Caco-2 (cell line): ENCODE measurements at regions not wholly inside any gene's neighbourhood (a gene's known extent, or its start where the extent isn't known, plus 50 kb on each side); places are given as distances from the start of the nearest gene placed in this dataset.

Experiments
- BruUV-seq: library from RNA; stranded (reverse); fragments of 400-500 nt; replicated peaks from 2 replicates; lab custom pipeline; 2021; lab: Mats Ljungman, UMichigan
- CTCF ChIA-PET: fragments of 300-600 bp; sonication (Branson Sonifier 250); formaldehyde crosslinking; loops from one replicate; lab custom pipeline; 2022; ENCODE audit warnings: antibody characterized with exemption; lab: Charles Lee
- POLR2A ChIA-PET: fragments of 300-600 bp; sonication (Branson Sonifier 250); formaldehyde crosslinking; loops from one replicate; lab custom pipeline; 2022; ENCODE audit warnings: antibody characterized with exemption; lab: Charles Lee
- DNase-seq, 2 experiments: peaks; one replicate each; pipeline versions ENCODE4 v3.0.0 to v3.0.0-alpha.2; 2020 to 2022
- H3K27me3 ChIP-seq: replicated peaks from 2 replicates; pipeline ENCODE4 v1.6.0; 2011; ENCODE audit warnings: low read length; ENCODE audit not compliant: control insufficient read depth, insufficient read depth
- H3K36me3 ChIP-seq: 2 replicates; pipeline ENCODE4 v1.5.1; 2011; ENCODE audit warnings: low read length; ENCODE audit not compliant: control insufficient read depth, insufficient read depth
- H3K4me1 ChIP-seq: fragments of 250-450 bp; sonication (Bioruptor Pico); 2 replicates; pipeline ENCODE4 v1.5.1; 2020; ENCODE audit warnings: mild to moderate bottlenecking
- H3K4me3 ChIP-seq: 2 replicates; pipeline ENCODE4 v1.5.1; 2011; ENCODE audit warnings: low read depth, mild to moderate bottlenecking, control low read depth, low read length
- H3K9me3 ChIP-seq: fragments of 250-450 bp; sonication (Bioruptor Pico); 2 replicates; pipeline ENCODE4 v1.5.1; 2020; ENCODE audit warnings: mild to moderate bottlenecking, moderate library complexity
- H3K27ac Mint-ChIP-seq: one replicate; pipeline ENCODE4 v1.8.0; 2022; ENCODE audit warnings: mixed read lengths; ENCODE audit not compliant: unreplicated experiment
- H3K27me3 Mint-ChIP-seq: one replicate; pipeline ENCODE4 v1.8.0; 2022; ENCODE audit warnings: mixed read lengths; ENCODE audit not compliant: insufficient read depth, unreplicated experiment
- H3K36me3 Mint-ChIP-seq: one replicate; pipeline ENCODE4 v1.8.0; 2022; ENCODE audit warnings: mild to moderate bottlenecking, mixed read lengths; ENCODE audit not compliant: insufficient read depth, unreplicated experiment
- H3K4me1 Mint-ChIP-seq: one replicate; pipeline ENCODE4 v1.8.0; 2022; ENCODE audit warnings: low read depth, mixed read lengths; ENCODE audit not compliant: unreplicated experiment
- H3K4me3 Mint-ChIP-seq: one replicate; pipeline ENCODE4 v1.8.0; 2022; ENCODE audit warnings: mild to moderate bottlenecking, moderate library complexity, mixed read lengths; ENCODE audit not compliant: unreplicated experiment
- H3K9me3 Mint-ChIP-seq: one replicate; pipeline ENCODE4 v1.8.0; 2022; ENCODE audit warnings: mixed read lengths; ENCODE audit not compliant: unreplicated experiment
- CTCF ChIP-seq, 2 experiments: fragments of 200-600 bp in 1 of 2; IDR thresholded peaks; 1 replicate in 1 of 2; 2 replicates in 1 of 2; pipeline versions ENCODE4 v1.5.1 to v1.8.0; 2011 to 2022; ENCODE audit warnings: antibody characterized with exemption in 1 of 2, control low read depth in 1 of 2, inconsistent platforms in 1 of 2, low read depth in 1 of 2, low read length in 1 of 2, mild to moderate bottlenecking in 1 of 2, moderate library complexity in 1 of 2; ENCODE audit not compliant: insufficient read depth in 1 of 2, severe bottlenecking in 1 of 2, unreplicated experiment in 1 of 2
- intact Hi-C: fragments of 100-400 bp; cut with micrococcal nuclease; formaldehyde crosslinking; loops from one replicate; pipeline ENCODE4 v1.10.0; 2022; ENCODE audit not compliant: unreplicated experiment

GRCh38 chr15:87215100-87215499 lies 1041.4 kb downstream of the NTRK3 start:
- no peaks in the 10 kb centered on the region for H3K9me3 Mint-ChIP-seq
- no peaks in the 10 kb centered on the region for H3K36me3 ChIP-seq
- DNase-seq: no peak
- H3K4me3 Mint-ChIP-seq: no peak overlapping the region
- no peaks in the 10 kb centered on the region for H3K4me1 Mint-ChIP-seq
- no peak for TF ChIP-seq CTCF (IDR thresholded peaks at IDR 0.05; ENCODE audit: insufficient read depth in 1 of 2, low read depth in 1 of 2, low read length in 1 of 2, severe bottlenecking in 1 of 2, unreplicated experiment in 1 of 2)
- no peaks in the 10 kb centered on the region for H3K9me3 ChIP-seq
- H3K4me1 ChIP-seq: no peaks in the 10 kb centered on the region
- H3K27me3 Mint-ChIP-seq: peaks cover 10% of the 10 kb centered on the region
- no peak overlapping the region for H3K27ac Mint-ChIP-seq
- ChIA-PET POLR2A (no interaction called here), CTCF (no interaction called here)
- no peaks in the 10 kb centered on the region for H3K27me3 ChIP-seq
- H3K36me3 Mint-ChIP-seq: no peaks in the 10 kb centered on the region
- BruUV-seq: no TSS peak
- intact Hi-C loops: no loop called here
- no peak overlapping the region for H3K4me3 ChIP-seq

GRCh38 chr15:87213626-87214025 lies 1042.9 kb downstream of the NTRK3 start:
- CTCF ChIA-PET: no interaction called here

GRCh38 chr15:87212041-87212440 lies 1044.5 kb downstream of the NTRK3 start:
- no peaks in the 10 kb centered on the region for H3K27me3 ChIP-seq
- Mint-ChIP-seq H3K27ac (no peak overlapping the region), H3K4me3 (no peak overlapping the region), H3K27me3 (peaks cover 9% of the 10 kb centered on the region), H3K4me1 (no peaks in the 10 kb centered on the region), H3K36me3 (no peaks in the 10 kb centered on the region), H3K9me3 (no peaks in the 10 kb centered on the region)
- DNase-seq: no peak
- no peak overlapping the region for H3K4me3 ChIP-seq
- CTCF ChIA-PET: no interaction called here
- intact Hi-C loops: no loop called here
- no peaks in the 10 kb centered on the region for H3K36me3 ChIP-seq
- no peak for TF ChIP-seq CTCF (IDR thresholded peaks at IDR 0.05; ENCODE audit: insufficient read depth in 1 of 2, low read depth in 1 of 2, low read length in 1 of 2, severe bottlenecking in 1 of 2, unreplicated experiment in 1 of 2)
- BruUV-seq: no TSS peak
- H3K4me1 ChIP-seq: no peaks in the 10 kb centered on the region
- H3K9me3 ChIP-seq: no peaks in the 10 kb centered on the region
- POLR2A ChIA-PET: no interaction called here

More at GRCh38 chr15:87213626-87214025, 1042.9 kb downstream of the NTRK3 start:
- Histone ChIP-seq H3K4me1 (no peaks in the 10 kb centered on the region), H3K27me3 (no peaks in the 10 kb centered on the region), H3K36me3 (no peaks in the 10 kb centered on the region), H3K4me3 (no peak overlapping the region), H3K9me3 (no peaks in the 10 kb centered on the region)
- Mint-ChIP-seq H3K27ac (no peak overlapping the region), H3K36me3 (no peaks in the 10 kb centered on the region), H3K4me3 (no peak overlapping the region), H3K27me3 (peaks cover 9% of the 10 kb centered on the region), H3K4me1 (no peaks in the 10 kb centered on the region), H3K9me3 (no peaks in the 10 kb centered on the region)
- intact Hi-C loops: no loop called here
- BruUV-seq: no TSS peak
- POLR2A ChIA-PET: no interaction called here
- DNase-seq: no peak
- no peak for TF ChIP-seq CTCF (IDR thresholded peaks at IDR 0.05; ENCODE audit: insufficient read depth in 1 of 2, low read depth in 1 of 2, low read length in 1 of 2, severe bottlenecking in 1 of 2, unreplicated experiment in 1 of 2)
